ENCODE measurements at regions not wholly inside any gene's neighbourhood (a gene's known extent, or its start where the extent isn't known, plus 50 kb on each side); places are given as distances from the start of the nearest gene placed in this dataset.

DNA sequence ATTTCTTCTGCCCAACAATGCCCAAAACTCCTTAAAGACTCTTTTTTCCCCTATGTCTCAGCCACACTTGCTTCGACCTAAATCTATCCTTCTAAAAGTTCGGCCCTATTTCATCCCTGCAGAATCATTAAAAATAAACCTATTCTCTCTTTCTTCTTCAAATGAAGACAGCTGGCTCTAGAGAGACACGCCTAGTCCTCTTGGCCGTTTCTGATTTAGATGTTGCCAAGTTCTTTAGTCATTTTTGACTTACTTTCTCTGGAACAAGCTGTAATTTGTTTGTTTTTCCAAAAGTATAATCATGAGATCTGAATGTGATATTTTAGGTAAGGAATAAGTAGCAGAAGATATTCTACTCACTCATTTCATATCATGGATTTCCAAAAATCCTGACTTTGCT is 211.6 kb downstream of the CENPC start:
- TF ChIP-seq, protein P1, sequence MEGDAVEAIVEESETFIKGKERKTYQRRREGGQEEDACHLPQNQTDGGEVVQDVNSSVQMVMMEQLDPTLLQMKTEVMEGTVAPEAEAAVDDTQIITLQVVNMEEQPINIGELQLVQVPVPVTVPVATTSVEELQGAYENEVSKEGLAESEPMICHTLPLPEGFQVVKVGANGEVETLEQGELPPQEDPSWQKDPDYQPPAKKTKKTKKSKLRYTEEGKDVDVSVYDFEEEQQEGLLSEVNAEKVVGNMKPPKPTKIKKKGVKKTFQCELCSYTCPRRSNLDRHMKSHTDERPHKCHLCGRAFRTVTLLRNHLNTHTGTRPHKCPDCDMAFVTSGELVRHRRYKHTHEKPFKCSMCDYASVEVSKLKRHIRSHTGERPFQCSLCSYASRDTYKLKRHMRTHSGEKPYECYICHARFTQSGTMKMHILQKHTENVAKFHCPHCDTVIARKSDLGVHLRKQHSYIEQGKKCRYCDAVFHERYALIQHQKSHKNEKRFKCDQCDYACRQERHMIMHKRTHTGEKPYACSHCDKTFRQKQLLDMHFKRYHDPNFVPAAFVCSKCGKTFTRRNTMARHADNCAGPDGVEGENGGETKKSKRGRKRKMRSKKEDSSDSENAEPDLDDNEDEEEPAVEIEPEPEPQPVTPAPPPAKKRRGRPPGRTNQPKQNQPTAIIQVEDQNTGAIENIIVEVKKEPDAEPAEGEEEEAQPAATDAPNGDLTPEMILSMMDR (IDR thresholded peaks at IDR 0.05), result no peak
- no peak for TF ChIP-seq POLR2A (IDR thresholded peaks at IDR 0.05)
- no peak for TF ChIP-seq POLR2AphosphoS5 (IDR thresholded peaks at IDR 0.05)
